Endothelial cell (in vitro differentiated cells): ENCODE measurements at regions not wholly inside any gene's neighbourhood (a gene's known extent, or its start where the extent isn't known, plus 50 kb on each side); places are given as distances from the start of the nearest gene placed in this dataset.
"Not testable (repeated sequence)": the region's sequence is repeated elsewhere in the genome, so short reads cannot be mapped to it uniquely, and the experiment has no call there.

Experiments used
- DNase-seq: peaks from one replicate; pipeline ENCODE4 v3.0.0; 2021; ENCODE audit warnings: low spot score
- H3K27ac Mint-ChIP-seq: one replicate; pipeline ENCODE4 v1.8.0; 2021; ENCODE audit warnings: mixed read lengths, inconsistent platforms; ENCODE audit not compliant: unreplicated experiment
- H3K27me3 Mint-ChIP-seq: one replicate; pipeline ENCODE4 v1.8.0; 2021; ENCODE audit warnings: mild to moderate bottlenecking, moderate library complexity, mixed read lengths, inconsistent platforms; ENCODE audit not compliant: unreplicated experiment
- H3K36me3 Mint-ChIP-seq: one replicate; pipeline ENCODE4 v1.8.0; 2021; ENCODE audit warnings: mild to moderate bottlenecking, low read depth, mixed read lengths, inconsistent platforms; ENCODE audit not compliant: unreplicated experiment
- H3K4me1 Mint-ChIP-seq: one replicate; pipeline ENCODE4 v1.8.0; 2021; ENCODE audit warnings: mild to moderate bottlenecking, mixed read lengths, inconsistent platforms; ENCODE audit not compliant: unreplicated experiment
- H3K4me3 Mint-ChIP-seq: one replicate; pipeline ENCODE4 v1.8.0; 2021; ENCODE audit warnings: mild to moderate bottlenecking, mixed read lengths, inconsistent platforms; ENCODE audit not compliant: unreplicated experiment
- H3K9me3 Mint-ChIP-seq: one replicate; pipeline ENCODE4 v1.8.0; 2021; ENCODE audit warnings: mixed read lengths, inconsistent platforms; ENCODE audit not compliant: unreplicated experiment
- TF ChIP-seq, protein P1 (sequence below): fragments of 200-600 bp; sonication (generic); IDR thresholded peaks from one replicate; pipeline ENCODE4 v1.5.0; 2021; ENCODE audit warnings: antibody characterized with exemption; ENCODE audit not compliant: unreplicated experiment

DNA sequence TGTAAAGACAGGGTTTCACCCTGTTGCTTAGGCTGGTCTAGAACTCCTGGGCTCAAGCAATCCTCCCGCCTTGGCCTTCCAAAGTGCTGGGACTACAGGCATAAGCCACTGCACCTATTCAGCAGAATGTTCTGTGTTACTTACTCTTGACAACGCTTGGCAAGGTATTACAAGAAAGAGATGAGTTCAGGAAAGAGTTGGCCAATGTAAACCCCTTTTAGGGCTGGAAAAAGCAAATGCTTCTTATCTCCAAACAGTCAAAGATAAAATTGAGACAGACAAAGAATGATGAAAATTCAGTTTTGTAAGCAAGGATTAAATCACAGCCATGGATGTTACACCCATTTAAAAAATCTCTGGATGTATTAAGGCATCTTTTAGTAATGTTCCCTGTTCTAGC is 114.0 kb upstream of the PODXL start:
- no peak for DNase-seq
- Mint-ChIP-seq H3K27ac (no peak overlapping the region), H3K9me3 (peaks cover 4% of the 10 kb centered on the region), H3K4me3 (no peak overlapping the region), H3K36me3 (peaks cover 2% of the 10 kb centered on the region), H3K4me1 (peaks cover 4% of the 10 kb centered on the region), H3K27me3 (peaks cover 2% of the 10 kb centered on the region)
- TF ChIP-seq, protein P1, sequence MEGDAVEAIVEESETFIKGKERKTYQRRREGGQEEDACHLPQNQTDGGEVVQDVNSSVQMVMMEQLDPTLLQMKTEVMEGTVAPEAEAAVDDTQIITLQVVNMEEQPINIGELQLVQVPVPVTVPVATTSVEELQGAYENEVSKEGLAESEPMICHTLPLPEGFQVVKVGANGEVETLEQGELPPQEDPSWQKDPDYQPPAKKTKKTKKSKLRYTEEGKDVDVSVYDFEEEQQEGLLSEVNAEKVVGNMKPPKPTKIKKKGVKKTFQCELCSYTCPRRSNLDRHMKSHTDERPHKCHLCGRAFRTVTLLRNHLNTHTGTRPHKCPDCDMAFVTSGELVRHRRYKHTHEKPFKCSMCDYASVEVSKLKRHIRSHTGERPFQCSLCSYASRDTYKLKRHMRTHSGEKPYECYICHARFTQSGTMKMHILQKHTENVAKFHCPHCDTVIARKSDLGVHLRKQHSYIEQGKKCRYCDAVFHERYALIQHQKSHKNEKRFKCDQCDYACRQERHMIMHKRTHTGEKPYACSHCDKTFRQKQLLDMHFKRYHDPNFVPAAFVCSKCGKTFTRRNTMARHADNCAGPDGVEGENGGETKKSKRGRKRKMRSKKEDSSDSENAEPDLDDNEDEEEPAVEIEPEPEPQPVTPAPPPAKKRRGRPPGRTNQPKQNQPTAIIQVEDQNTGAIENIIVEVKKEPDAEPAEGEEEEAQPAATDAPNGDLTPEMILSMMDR: no peak

DNA sequence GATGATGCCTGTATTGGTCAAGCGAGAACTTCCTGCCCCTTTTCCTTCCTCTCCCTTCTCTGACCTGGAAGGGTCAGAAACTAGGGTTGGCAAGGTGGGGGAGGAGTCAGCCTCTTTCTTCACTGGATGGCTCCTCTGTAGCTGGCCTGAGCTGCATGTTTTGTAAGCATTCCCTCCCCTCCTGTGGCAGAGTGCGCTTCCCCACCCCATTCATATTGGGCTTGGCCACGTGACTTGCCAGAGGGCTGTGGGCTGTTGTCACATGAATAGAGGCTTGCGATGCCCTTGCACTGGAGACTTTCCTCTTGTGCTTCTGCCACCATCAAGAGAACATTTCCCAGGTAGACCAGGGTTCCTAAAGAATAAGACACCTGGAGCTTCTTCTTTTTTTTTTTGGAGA is 111.3 kb upstream of the PODXL start:
- DNase-seq: no peak
- TF ChIP-seq, protein P1: no peak
- Mint-ChIP-seq H3K4me3 (no peak overlapping the region), H3K27me3 (no peaks in the 10 kb centered on the region), H3K36me3 (no peaks in the 10 kb centered on the region), H3K27ac (no peak overlapping the region), H3K9me3 (peaks cover 4% of the 10 kb centered on the region), H3K4me1 (peaks cover 8% of the 10 kb centered on the region)

DNA sequence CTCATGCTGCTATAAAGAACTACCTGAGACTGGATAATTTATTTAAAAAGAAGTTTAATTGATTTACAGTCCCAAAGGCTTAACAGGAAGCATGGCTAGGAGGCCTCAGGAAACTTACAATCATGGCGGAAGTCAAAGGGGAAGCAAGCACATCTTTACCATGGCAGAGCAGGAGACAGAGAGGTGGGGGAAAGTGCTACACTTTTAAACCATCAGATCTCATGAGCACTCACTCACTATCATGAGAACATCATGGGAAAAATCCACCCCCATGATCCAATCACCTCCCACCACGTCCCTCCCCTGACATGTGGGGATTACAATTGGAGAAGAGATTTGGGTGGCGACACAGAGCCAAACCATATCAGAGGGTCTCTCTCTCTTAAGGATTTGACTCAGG is 108.6 kb upstream of the PODXL start:
- Mint-ChIP-seq H3K9me3 (peaks cover 4% of the 10 kb centered on the region), H3K4me1 (peaks cover 8% of the 10 kb centered on the region), H3K4me3 (no peak overlapping the region), H3K36me3 (no peaks in the 10 kb centered on the region), H3K27ac (no peak overlapping the region), H3K27me3 (peaks cover 2% of the 10 kb centered on the region)
- TF ChIP-seq, protein P1: no peak
- DNase-seq: no peak

- H3K27ac Mint-ChIP-seq: no peak overlapping the region
These were observed 108.1 kb upstream of the PODXL start for GRCh38 chr7:131664570-131664969.

DNA sequence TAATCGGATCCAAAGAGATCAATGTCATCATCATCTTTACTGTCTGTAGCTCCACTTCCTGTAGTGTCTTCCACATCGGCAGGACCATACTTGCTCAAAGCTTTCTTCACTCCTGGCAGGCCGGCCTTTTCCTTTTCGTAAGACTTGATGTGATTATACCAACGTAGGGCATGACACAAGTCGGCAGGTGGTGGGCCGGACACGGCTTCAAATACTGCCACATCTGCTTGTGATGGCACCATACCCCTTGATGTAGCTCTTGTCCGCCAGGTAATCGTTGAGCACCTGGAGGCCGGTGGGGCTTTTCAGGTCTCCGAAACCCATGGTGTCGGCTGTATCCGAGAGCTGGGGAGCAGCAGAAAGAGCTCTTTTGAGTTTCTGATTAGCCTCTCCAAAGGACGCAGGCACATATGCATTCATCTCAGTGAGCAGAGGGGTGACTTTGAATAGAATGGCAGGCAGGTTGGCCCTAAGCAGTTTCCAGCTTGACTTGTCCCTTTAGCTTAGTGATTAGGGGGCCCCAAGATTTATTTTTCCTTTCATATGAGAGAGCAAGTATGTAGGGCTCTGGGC is 106.0 kb upstream of the PODXL start:
- not testable (repeated sequence) for H3K36me3 Mint-ChIP-seq, H3K27ac Mint-ChIP-seq, H3K4me3 Mint-ChIP-seq, H3K9me3 Mint-ChIP-seq, H3K27me3 Mint-ChIP-seq, DNase-seq
- peaks cover 14% of the 10 kb centered on the region for H3K4me1 Mint-ChIP-seq

More at GRCh38 chr7:131664570-131664969, 108.1 kb upstream of the PODXL start:
- TF ChIP-seq, protein P1: no peak
- Mint-ChIP-seq H3K36me3 (no peaks in the 10 kb centered on the region), H3K9me3 (peaks cover 4% of the 10 kb centered on the region), H3K4me3 (no peak overlapping the region), H3K4me1 (peaks cover 8% of the 10 kb centered on the region), H3K27me3 (peaks cover 2% of the 10 kb centered on the region)
- DNase-seq: no peak
